PC-9 (cell line): ENCODE measurements at regions not wholly inside any gene's neighbourhood (a gene's known extent, or its start where the extent isn't known, plus 50 kb on each side); places are given as distances from the start of the nearest gene placed in this dataset.

Source experiments
- BruUV-seq: library from RNA; stranded (reverse); fragments of 400-500 nt; replicated peaks from 2 replicates; lab custom pipeline; 2021; lab: Mats Ljungman, UMichigan
- CTCF ChIA-PET: fragments of 300-600 bp; sonication (Branson Sonifier 250); formaldehyde crosslinking; loops from one replicate; lab custom pipeline; 2022; ENCODE audit warnings: antibody characterized with exemption; lab: Charles Lee
- POLR2A ChIA-PET: fragments of 300-600 bp; sonication (Branson Sonifier 250); formaldehyde crosslinking; loops from one replicate; lab custom pipeline; 2022; ENCODE audit warnings: antibody characterized with exemption; ENCODE audit not compliant: unreplicated experiment; lab: Charles Lee
- DNase-seq, 2 experiments: peaks; one replicate each; pipeline versions ENCODE4 v3.0.0 to v3.0.0-alpha.2; 2015 to 2022; ENCODE audit warnings: mixed read lengths in 1 of 2
- H2AFZ ChIP-seq: fragments of 200-600 bp; sonication (generic); 2 replicates; pipeline ENCODE4 v1.8.1; 2017; ENCODE audit warnings: antibody characterized with exemption
- H3F3A ChIP-seq: fragments of 200-600 bp; sonication (generic); 2 replicates; pipeline ENCODE4 v1.8.1; 2017; ENCODE audit warnings: antibody characterized with exemption, mild to moderate bottlenecking, low read depth; ENCODE audit not compliant: insufficient read depth
- H3K27ac ChIP-seq: fragments of 200-600 bp; sonication (generic); 2 replicates; pipeline ENCODE4 v1.6.1; 2016; ENCODE audit warnings: mixed run types
- H3K27me3 ChIP-seq: fragments of 200-600 bp; sonication (generic); 2 replicates; pipeline ENCODE4 v1.6.1; 2016; ENCODE audit warnings: low read depth, mixed run types; ENCODE audit not compliant: insufficient read depth
- H3K36me3 ChIP-seq: fragments of 200-600 bp; sonication (generic); 2 replicates; pipeline ENCODE4 v1.6.1; 2016; ENCODE audit warnings: low read depth, mixed run types
- H3K4me1 ChIP-seq: fragments of 200-600 bp; sonication (generic); replicated peaks from 2 replicates; pipeline ENCODE4 v1.6.1; 2016; ENCODE audit warnings: mixed run types; ENCODE audit not compliant: insufficient read depth
- H3K4me2 ChIP-seq: fragments of 200-600 bp; sonication (generic); 2 replicates; pipeline ENCODE4 v1.6.1; 2017; ENCODE audit warnings: mixed run types
- H3K4me3 ChIP-seq: fragments of 200-600 bp; sonication (generic); 2 replicates; pipeline ENCODE4 v1.6.1; 2016; ENCODE audit warnings: mixed run types
- H3K79me2 ChIP-seq: fragments of 200-600 bp; sonication (generic); 2 replicates; pipeline ENCODE4 v1.6.1; 2017; ENCODE audit warnings: low read depth, mixed run types
- H3K9me2 ChIP-seq: fragments of 200-600 bp; sonication (generic); 2 replicates; pipeline ENCODE4 v1.8.1; 2017; ENCODE audit warnings: mild to moderate bottlenecking; ENCODE audit not compliant: insufficient read depth
- H3K9me3 ChIP-seq: fragments of 200-600 bp; sonication (generic); 2 replicates; pipeline ENCODE4 v1.8.1; 2016; ENCODE audit warnings: low read depth; ENCODE audit not compliant: insufficient read depth
- H4K20me1 ChIP-seq: fragments of 200-600 bp; sonication (generic); 2 replicates; pipeline ENCODE4 v1.8.1; 2017; ENCODE audit not compliant: insufficient read depth
- EZH2 ChIP-seq: fragments of 200-600 bp; sonication (generic); IDR thresholded peaks from 2 replicates; pipeline ENCODE4 v1.8.0; 2017; ENCODE audit warnings: antibody characterized with exemption, low read depth
- intact Hi-C: fragments of 100-400 bp; cut with micrococcal nuclease; formaldehyde crosslinking; loops from one replicate; pipeline ENCODE4 v1.10.0; 2022; ENCODE audit not compliant: unreplicated experiment
- TF ChIP-seq, protein P1 (sequence below): fragments of 200-600 bp; sonication (generic); conservative IDR thresholded peaks from 2 replicates; pipeline ENCODE4 v1.6.1; 2017; ENCODE audit warnings: mixed run types, antibody characterized with exemption, mild to moderate bottlenecking, moderate library complexity

DNA sequence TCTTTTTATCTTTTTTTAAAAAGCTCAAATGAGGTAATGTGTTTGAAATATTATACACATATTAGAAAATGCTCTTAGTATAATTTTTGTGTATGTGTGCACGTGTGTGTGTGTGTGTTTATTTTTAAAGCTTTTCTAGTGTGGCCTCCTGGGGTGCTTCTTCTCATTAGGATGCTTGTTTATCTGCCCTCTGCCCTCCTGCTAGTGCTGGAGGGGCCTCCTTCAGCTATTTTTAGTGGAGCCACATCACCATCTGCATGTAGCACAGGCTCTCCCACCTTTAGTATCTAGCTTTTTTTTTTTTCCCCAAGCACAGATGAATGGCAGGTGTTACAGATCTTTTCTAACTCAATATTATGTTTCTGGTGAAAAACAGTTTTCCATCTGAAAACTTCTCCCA, 155.7 kb upstream of the TMEM229A start:
- Histone ChIP-seq H3K27me3 (no peaks in the 10 kb centered on the region), H4K20me1 (no peaks in the 10 kb centered on the region), H3K4me1 (no peaks in the 10 kb centered on the region), H3K79me2 (no peaks in the 10 kb centered on the region), H3K9me3 (no peaks in the 10 kb centered on the region), H2AFZ (no peak overlapping the region), H3K36me3 (no peaks in the 10 kb centered on the region), H3K4me3 (no peak overlapping the region), H3F3A (no peaks in the 10 kb centered on the region), H3K4me2 (no peak overlapping the region), H3K9me2 (no peaks in the 10 kb centered on the region), H3K27ac (no peak overlapping the region)
- ChIA-PET CTCF (interaction anchor here (0.7 kb wide), 1 partner anchor 873 kb away, joined by 3 read pairs; no protein-coding TSS in a partner anchor), POLR2A (interaction anchor here (0.7 kb wide), 1 partner anchor 902 kb away, joined by 3 read pairs; no protein-coding TSS in a partner anchor)
- no peak for TF ChIP-seq EZH2
- TF ChIP-seq, protein P1, sequence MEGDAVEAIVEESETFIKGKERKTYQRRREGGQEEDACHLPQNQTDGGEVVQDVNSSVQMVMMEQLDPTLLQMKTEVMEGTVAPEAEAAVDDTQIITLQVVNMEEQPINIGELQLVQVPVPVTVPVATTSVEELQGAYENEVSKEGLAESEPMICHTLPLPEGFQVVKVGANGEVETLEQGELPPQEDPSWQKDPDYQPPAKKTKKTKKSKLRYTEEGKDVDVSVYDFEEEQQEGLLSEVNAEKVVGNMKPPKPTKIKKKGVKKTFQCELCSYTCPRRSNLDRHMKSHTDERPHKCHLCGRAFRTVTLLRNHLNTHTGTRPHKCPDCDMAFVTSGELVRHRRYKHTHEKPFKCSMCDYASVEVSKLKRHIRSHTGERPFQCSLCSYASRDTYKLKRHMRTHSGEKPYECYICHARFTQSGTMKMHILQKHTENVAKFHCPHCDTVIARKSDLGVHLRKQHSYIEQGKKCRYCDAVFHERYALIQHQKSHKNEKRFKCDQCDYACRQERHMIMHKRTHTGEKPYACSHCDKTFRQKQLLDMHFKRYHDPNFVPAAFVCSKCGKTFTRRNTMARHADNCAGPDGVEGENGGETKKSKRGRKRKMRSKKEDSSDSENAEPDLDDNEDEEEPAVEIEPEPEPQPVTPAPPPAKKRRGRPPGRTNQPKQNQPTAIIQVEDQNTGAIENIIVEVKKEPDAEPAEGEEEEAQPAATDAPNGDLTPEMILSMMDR: no peak
- intact Hi-C loops: no loop called here
- no peak for DNase-seq
- BruUV-seq: no TSS peak

DNA sequence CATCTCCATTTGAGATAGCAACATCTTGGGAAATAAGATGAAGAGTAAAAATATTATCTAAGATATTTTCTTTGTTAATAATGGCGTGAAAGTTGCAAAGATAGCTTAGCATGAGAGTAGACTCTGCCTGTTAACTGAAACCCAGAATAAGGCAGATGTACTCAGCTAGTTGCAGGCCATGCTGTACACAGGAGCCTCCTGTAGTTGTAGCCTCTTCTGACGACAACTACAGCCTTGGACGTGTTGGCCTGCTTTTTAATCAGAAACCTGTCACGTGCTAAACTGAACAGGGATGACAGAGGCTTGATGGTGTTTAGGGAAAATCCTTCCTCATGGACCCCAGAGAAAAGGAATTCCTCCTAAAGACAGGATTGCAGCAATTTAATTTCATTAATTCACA, 155.1 kb upstream of the TMEM229A start:
- H3F3A ChIP-seq: no peaks in the 10 kb centered on the region
- POLR2A ChIA-PET: no interaction called here

GRCh38 chr7:124183649-124184048, 150.8 kb upstream of the TMEM229A start:
- H2AFZ ChIP-seq: no peak overlapping the region
- H3K4me2 ChIP-seq: no peak overlapping the region
- POLR2A ChIA-PET: no interaction called here
- no peaks in the 10 kb centered on the region for H3K79me2 ChIP-seq
- H3K9me2 ChIP-seq: no peaks in the 10 kb centered on the region
- no peaks in the 10 kb centered on the region for H3F3A ChIP-seq
- no TSS peak for BruUV-seq
- CTCF ChIA-PET: no interaction called here
- no peaks in the 10 kb centered on the region for H3K9me3 ChIP-seq
- H4K20me1 ChIP-seq: no peaks in the 10 kb centered on the region
- H3K27me3 ChIP-seq: no peaks in the 10 kb centered on the region
- H3K36me3 ChIP-seq: no peaks in the 10 kb centered on the region
- intact Hi-C loops: no loop called here
- no peak for DNase-seq
- H3K27ac ChIP-seq: no peak overlapping the region
- no peaks in the 10 kb centered on the region for H3K4me1 ChIP-seq
- TF ChIP-seq, protein P1: no peak
- TF ChIP-seq EZH2: no peak
- H3K4me3 ChIP-seq: no peak overlapping the region

More for the DNA sequence above, 155.1 kb upstream of the TMEM229A start:
- intact Hi-C loops: no loop called here
- Histone ChIP-seq H3K27ac (no peak overlapping the region), H3K36me3 (no peaks in the 10 kb centered on the region), H3K4me2 (no peak overlapping the region), H3K4me3 (no peak overlapping the region), H3K79me2 (no peaks in the 10 kb centered on the region), H3K27me3 (no peaks in the 10 kb centered on the region), H3K9me2 (no peaks in the 10 kb centered on the region), H3K4me1 (no peaks in the 10 kb centered on the region), H2AFZ (no peak overlapping the region), H3K9me3 (no peaks in the 10 kb centered on the region), H4K20me1 (no peaks in the 10 kb centered on the region)
- BruUV-seq: no TSS peak
- CTCF ChIA-PET: no interaction called here
- no peak for TF ChIP-seq EZH2
- TF ChIP-seq, protein P1: no peak
- DNase-seq: no peak
